CD4-positive, alpha-beta T cell treated with Interleukin-1 beta for 1 hour (primary cell): ENCODE measurements at regions not wholly inside any gene's neighbourhood (a gene's known extent, or its start where the extent isn't known, plus 50 kb on each side); places are given as distances from the start of the nearest gene placed in this dataset.
"Not testable (repeated sequence)": the region's sequence is repeated elsewhere in the genome, so short reads cannot be mapped to it uniquely, and the experiment has no call there.

ENCODE experiments used
- DNase-seq, 2 donors: peaks; one replicate each; pipeline ENCODE4 v3.0.0-alpha.2; 2020 to 2022

DNA sequence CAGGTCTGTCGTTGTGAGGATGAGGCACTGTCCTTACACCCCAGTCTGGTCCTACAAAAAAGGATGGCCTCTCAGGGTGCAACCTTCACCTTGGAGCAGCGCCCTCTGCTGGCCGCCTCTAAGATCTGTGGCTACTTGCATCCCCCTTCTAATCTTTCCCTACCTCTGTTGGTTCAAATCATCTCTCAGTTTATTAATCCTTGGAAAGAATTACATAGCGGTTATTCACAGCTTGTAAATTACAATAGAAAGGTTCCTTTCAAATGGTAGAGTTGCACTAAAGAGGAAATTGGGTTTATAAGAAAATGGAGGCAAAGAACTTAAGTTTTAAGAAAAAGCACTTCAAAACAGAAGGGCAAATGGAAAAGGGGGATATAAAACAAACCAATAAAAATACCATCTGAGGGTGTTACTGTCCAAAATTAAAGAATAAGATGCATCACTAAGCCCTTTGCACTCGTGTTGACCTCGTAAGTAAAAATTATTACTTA, 102.0 kb upstream of the PLEKHM1 start:
- DNase-seq = peak; percentile 67 to 68

DNA sequence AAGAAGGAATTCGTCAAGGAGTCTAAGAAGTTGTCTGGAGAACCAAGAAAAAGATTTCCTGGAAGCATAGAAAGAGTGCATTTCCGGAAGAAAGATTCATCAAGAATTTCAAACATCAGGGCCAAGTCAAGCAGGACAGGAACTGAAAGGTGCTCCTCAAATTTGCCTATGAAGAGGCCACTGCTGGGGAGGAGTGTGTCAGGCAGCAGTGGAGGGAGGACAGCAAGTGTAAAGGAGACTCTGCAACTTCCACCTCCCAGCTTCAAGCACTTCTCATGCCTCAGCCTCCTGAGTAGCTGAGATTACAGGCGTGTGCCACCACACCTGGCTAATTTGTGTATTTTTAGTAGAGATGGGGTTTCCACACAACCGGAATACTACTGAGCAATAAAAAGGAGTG, 105.8 kb upstream of the PLEKHM1 start:
- DNase-seq = not testable (repeated sequence)

DNA sequence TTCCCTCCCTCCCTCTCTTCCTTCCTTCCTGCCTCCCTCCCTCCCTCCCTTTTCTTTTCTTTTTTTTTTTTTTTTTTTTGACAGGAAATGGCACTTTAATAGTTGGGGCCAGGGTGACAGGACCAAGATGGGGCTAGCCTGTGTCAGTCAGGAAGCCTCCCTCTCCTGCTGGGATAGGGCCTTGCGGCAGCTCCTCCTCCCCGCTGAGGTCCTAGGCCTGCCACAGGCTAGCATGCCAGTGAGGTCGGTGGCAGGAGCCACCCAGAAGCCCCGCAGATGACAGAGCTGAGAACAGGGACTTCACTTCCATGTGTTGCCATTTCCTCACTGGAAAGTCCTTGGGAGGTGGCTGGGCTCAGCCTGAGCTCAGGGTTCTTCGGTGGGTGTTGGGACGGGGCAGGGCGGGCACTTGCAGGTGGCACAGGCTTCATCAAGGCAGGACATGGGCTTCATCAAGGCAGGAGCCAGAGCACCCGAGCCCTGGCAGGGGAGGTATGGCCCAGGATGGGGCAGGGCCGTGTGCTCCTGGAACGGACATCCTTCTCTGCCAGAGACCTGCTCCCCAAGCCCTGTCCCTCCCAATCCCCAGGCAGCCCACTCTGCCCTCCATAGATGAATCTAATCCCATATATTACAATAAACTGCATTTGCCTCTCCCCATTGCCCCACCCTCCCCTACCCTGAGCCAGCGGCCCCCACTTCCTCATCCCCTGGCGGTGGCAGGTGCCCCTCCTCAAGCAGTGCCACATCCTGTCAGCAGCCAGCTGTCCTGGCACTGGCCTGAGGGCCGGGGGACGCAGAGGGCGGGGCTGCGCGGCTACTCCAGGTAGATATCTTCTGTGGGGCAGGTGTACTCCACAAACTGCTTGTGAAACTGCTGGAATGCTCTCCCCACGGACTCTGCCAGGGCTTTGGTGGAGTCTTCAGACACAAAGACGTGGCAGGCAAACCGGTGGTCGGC, 109.8 kb upstream of the PLEKHM1 start:
- peak; percentile 40 to 52 for DNase-seq

- not testable (repeated sequence) for DNase-seq
Measured at GRCh38 chr17:45601013-45601412, 110.5 kb upstream of the PLEKHM1 start.

GRCh38 chr17:45601605-45602539, 111.4 kb upstream of the PLEKHM1 start:
- DNase-seq = not testable (repeated sequence)

GRCh38 chr17:45605751-45606150, 115.2 kb upstream of the PLEKHM1 start:
- not testable (repeated sequence) for DNase-seq

DNA sequence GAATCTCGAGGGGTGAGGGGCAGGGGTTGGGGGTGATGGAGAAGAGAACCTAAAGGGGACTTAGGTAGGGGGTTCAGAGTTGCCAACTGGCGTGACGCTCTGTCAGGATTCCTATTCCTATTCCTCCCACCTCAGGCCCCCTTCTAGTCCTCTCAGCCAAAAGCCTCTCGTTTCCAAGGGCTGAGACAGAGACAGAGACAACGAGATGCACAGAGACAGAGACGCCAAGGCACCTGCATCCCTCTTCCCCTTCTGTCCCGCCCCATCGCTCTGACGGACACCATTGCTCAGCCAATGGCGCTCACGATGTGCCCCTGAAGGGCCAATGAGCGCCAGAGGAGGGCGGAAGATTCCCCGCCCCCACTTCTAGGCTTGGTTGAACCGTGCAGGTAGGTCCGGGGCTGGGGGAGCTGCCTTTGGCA, 129.5 kb upstream of the PLEKHM1 start:
- peak; percentile 80 to 84 for DNase-seq

GRCh38 chr17:45620468-45620867, 129.9 kb upstream of the PLEKHM1 start:
- peak in 1 of 2 donors; percentile 8 for DNase-seq

DNA sequence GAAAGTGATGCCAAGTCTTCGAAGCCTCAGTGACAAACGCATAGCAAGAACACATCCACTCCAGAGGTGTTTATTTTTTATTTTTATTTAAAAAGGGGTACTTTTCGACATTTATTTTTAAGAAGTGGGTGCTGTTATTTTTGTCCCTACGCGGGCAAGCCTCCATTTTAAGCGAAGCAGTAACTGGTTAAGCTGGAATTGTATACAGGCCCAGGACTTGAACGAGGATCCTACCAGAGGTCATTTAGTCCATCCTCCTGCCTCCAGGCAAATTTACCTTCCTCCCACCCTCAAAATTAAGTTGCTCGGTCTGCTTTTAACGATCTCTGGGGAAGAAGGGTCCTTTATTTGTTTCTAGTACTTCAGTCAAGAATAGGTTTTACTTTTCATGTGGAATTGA, 130.6 kb upstream of the PLEKHM1 start:
- DNase-seq = not testable (repeated sequence)

- not testable (repeated sequence) for DNase-seq
Measured at GRCh38 chr17:45622295-45622694, 131.8 kb upstream of the PLEKHM1 start.

GRCh38 chr17:45628019-45628418, 137.5 kb upstream of the PLEKHM1 start:
- no peak for DNase-seq

DNA sequence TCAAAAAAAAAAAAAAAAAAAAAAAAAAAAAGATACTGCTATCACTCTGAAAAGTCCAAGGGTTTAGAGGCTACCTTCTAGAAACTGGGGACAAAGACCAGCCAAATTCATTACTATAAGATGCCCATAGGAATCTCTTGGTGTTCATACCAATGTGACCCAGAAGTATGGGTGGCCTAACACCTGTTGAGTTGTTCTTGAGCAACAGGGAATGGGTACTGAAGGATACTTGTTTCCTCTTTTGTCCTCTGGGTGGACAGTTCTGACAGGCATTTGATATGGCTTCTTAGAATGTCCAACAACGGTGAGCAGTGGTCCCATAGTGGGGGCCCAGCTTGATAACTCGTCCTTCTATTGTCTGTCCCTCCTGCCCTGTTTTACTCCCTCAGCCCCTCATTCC, 141.4 kb upstream of the PLEKHM1 start:
- no peak for DNase-seq

GRCh38 chr17:45639297-45639849, 144.7 kb upstream of the CRHR1 start:
- DNase-seq = no peak

GRCh38 chr17:45640141-45640850, 143.8 kb upstream of the CRHR1 start:
- DNase-seq = peak; percentile 67 to 69

- DNase-seq = no peak
Measured at GRCh38 chr17:45641541-45641940, 142.6 kb upstream of the CRHR1 start.

DNA sequence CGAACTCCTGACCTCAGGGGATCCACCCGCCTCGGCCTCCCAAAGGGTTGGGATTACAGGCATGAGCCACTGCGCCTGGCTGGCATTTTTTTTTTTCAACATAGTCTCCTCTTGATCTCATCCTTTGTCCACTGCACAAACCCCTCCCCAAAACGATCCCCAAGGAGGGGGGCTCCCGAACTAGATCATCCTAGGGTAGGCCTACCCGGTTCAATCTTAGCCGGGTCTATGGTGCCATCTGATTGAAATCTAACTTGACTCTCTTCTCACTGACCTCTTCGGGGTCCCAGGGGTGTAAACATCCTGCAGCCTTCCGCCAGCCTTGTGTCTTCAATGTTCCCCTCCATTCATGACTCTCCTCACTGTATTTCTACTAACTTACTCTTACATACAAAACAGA, 140.5 kb upstream of the CRHR1 start:
- DNase-seq = no peak

- not testable (repeated sequence) for DNase-seq
Measured at GRCh38 chr17:45644637-45645036, 139.5 kb upstream of the CRHR1 start.

DNA sequence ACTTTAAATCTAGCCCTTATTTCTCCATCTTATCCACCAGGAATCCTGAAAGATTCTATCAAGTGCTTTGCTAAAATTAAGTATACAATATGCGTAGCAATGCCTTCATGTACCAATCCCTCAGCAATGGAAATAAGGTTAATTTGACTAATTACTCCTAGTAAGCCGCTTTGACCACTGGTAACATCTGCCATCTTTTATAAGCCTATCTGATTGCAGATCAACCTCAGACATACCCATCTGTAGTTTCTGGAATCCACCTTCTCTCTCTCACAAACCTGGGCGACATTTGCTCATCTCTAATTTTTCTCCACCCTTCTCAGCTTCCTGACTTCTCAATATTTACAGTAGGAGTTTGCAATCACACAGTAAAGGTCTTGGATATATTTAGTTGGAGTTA, 138.8 kb upstream of the CRHR1 start:
- DNase-seq = no peak

DNA sequence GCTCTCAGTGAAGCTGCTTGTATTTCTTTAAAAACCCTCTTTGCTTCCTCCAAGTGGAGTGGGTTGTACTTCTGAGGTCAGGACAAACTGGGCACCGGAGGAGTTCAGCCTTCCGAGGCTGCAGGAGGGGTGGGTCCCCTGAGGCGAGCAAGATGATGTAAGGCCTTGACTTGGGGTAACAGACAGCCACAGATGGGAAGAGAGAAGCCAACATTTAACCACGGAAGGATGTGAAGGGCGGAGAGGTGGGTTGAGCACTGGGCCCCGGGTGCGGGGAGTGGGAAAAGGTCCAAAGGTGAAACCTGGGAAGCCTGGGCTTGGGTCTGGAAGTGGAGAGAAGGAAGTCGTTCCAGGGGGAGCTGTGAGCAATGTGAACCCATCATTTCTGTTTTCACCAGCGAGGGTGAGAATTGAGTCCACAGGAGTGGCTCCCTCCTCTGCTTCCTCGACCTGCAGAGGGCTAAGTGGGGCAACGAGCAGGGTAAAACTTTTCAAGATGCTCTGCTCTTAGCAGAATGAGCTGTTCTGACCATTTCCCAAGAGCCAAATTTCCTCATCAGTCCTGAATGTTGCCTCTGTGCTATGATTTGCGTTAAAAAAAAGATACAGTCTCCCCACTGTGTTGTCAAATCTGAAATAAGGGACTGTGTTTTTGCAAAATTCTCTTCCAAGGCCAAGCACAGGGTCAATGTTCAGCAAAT, 137.7 kb upstream of the CRHR1 start:
- no peak for DNase-seq

DNA sequence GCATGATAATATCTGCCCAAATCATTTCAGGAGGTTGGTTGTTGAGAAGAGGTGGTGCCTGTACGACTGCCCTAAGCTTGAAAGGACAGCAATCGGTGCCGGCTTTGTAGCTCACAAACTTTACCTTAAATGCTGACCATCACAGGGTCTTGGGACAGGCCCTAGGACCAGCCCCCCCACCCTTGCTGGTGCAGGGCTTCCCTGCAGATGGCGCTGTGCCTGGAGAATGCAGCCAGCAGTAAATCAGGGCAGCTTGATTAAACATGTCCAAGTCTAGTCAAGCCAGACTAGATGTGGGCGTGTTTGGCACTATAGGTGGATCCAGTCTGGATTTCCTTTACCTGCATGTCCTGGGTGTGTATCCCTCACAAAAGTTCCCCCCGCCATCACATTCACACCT, 135.5 kb upstream of the CRHR1 start:
- no peak for DNase-seq

GRCh38 chr17:45649796-45650195, 134.3 kb upstream of the CRHR1 start:
- no peak for DNase-seq

- DNase-seq = no peak
Measured at GRCh38 chr17:45650561-45650960, 133.6 kb upstream of the CRHR1 start.
